Stomach (tissue), 8 donors: ENCODE measurements at regions not wholly inside any gene's neighbourhood (a gene's known extent, or its start where the extent isn't known, plus 50 kb on each side); places are given as distances from the start of the nearest gene placed in this dataset.
A peak's percentile ranks its signal among the peaks of the same experiment; 100 is the strongest.

Experiments used
- DNase-seq, 2 donors: peaks; one replicate each; pipeline versions ENCODE4 v3.0.0 to v3.0.0-alpha.2; 2013 to 2019
- H3K27ac ChIP-seq, 5 donors: fragments of 200-600 bp in 4 of 5; sonication (generic) in 4 of 5; one replicate each; pipeline ENCODE4 v1.5.1; 2013 to 2019; ENCODE audit warnings: mild to moderate bottlenecking in 1 of 5, moderate library complexity in 1 of 5
- H3K27me3 ChIP-seq, 3 donors: fragments of 200-600 bp; sonication (generic); one replicate each; pipeline ENCODE4 v1.5.1; 2017 to 2019; ENCODE audit warnings: mixed run types in 1 of 3
- H3K36me3 ChIP-seq, 4 donors: fragments of 200-600 bp; sonication (generic); 1 replicate in 3 of 4; 2 replicates in 1 of 4; pipeline ENCODE4 v1.5.1; 2016 to 2019
- H3K4me1 ChIP-seq, 4 donors: fragments of 200-600 bp; sonication (generic); one replicate each; pipeline ENCODE4 v1.5.1; 2016 to 2019
- H3K4me3 ChIP-seq, 4 donors: fragments of 200-600 bp; sonication (generic) in 3 of 4; one replicate each; pipeline ENCODE4 v1.5.1; 2016 to 2019; ENCODE audit warnings: mild to moderate bottlenecking in 1 of 4
- H3K9me3 ChIP-seq, 4 donors: fragments of 200-600 bp; sonication (generic); one replicate each; pipeline ENCODE4 v1.5.1; 2016 to 2019
- EP300 ChIP-seq: sonication (generic); formaldehyde crosslinking; IDR thresholded peaks from one replicate; pipeline ENCODE4 v1.6.1; 2017; ENCODE audit warnings: antibody characterized with exemption
- POLR2A ChIP-seq, 4 donors: fragments of 450-650 bp; IDR thresholded peaks; one replicate each; pipeline ENCODE4 v1.6.1; 2016; ENCODE audit warnings: antibody characterized with exemption in 4 of 4, control low read depth in 2 of 4, mild to moderate bottlenecking in 1 of 4, moderate library complexity in 1 of 4
- POLR2AphosphoS5 ChIP-seq, 3 donors: sonication (generic); formaldehyde crosslinking; IDR thresholded peaks; one replicate each; pipeline ENCODE4 v1.6.1; 2016; ENCODE audit warnings: antibody characterized with exemption in 3 of 3
- WGBS, 5 donors: extraction: QIAGEN DNeasy Blood & Tissue Kit in 3 of 5; methylation state at CpG; one replicate each; pipeline versions ENCODE4 v1.1.5 to v1.1.7; 2013 to 2018; 5-methylcytosine and 5-hydroxymethylcytosine counted together
- intact Hi-C: fragments of 100-400 bp; cut with DNase I; formaldehyde crosslinking; loops from one replicate; pipeline ENCODE4 v1.15.1; 2023; ENCODE audit warnings: low total_unique reads
- TF ChIP-seq, protein P1 (sequence below), 7 experiments: fragments of 450-650 bp in 4 of 7; fragments of 200-600 bp in 3 of 7; sonication (generic) in 3 of 7; IDR thresholded peaks; one replicate each; pipeline ENCODE4 v1.5.1; 2016 to 2019; ENCODE audit warnings: antibody characterized with exemption in 7 of 7, control low read depth in 2 of 7, mild to moderate bottlenecking in 1 of 7
- donor health status: healthy with polysubstance abuse.
- donor health status: Bipolar disorder and iron deficiency.
- donor health status: healthy.

DNA sequence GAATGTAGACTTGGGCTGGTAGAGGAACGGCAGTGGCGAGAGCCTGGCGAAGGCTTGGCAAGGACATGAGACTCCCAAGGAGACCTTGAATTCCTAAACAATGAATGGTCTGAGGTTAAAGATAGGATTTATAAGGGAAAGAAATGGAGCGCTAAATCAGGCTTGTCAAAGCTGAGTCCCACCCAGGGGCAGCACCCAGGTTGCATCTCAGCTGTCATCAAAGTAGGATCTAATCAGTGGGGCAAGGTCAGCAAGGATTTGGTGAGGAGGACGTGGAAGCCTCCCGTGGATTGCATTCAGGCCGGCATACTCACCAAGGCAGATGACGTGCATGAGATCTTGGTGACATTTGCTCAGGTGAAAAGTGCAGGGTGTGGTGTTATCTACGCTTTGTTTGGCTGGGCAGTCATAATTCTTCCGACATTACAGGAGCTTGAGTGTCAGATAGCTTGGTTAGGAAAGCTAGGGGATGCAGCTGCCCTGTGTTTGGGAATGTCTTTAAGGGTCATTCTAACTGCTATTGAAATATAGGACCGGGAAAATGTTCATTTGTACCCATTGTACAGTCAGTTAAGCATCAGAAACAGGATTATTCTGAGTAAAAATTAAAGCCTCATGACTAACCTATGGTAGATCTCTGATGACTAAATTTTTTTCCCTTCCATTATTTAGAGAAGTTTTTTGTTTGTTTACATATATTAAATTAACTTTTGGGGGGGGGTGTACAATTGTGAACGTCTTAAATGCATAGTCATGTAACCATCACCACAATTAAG is 99.4 kb upstream of the TSC22D2 start:
- intact Hi-C loops: no loop called here
- H3K36me3 ChIP-seq: no peaks in the 10 kb centered on the region
- no peaks in the 10 kb centered on the region for H3K9me3 ChIP-seq
- no peak overlapping the region for H3K4me3 ChIP-seq
- peaks cover 0 to 9% (median 1%) of the 10 kb centered on the region in 4 donors for H3K4me1 ChIP-seq
- no peaks in the 10 kb centered on the region for H3K27me3 ChIP-seq
- H3K27ac ChIP-seq: peak overlapping the region; percentile 1 to 41 (median 9)
- TF ChIP-seq POLR2A (IDR thresholded peaks at IDR 0.05) (no peak), EP300 (no peak), POLR2AphosphoS5 (IDR thresholded peaks at IDR 0.05) (no peak)
- TF ChIP-seq, protein P1, sequence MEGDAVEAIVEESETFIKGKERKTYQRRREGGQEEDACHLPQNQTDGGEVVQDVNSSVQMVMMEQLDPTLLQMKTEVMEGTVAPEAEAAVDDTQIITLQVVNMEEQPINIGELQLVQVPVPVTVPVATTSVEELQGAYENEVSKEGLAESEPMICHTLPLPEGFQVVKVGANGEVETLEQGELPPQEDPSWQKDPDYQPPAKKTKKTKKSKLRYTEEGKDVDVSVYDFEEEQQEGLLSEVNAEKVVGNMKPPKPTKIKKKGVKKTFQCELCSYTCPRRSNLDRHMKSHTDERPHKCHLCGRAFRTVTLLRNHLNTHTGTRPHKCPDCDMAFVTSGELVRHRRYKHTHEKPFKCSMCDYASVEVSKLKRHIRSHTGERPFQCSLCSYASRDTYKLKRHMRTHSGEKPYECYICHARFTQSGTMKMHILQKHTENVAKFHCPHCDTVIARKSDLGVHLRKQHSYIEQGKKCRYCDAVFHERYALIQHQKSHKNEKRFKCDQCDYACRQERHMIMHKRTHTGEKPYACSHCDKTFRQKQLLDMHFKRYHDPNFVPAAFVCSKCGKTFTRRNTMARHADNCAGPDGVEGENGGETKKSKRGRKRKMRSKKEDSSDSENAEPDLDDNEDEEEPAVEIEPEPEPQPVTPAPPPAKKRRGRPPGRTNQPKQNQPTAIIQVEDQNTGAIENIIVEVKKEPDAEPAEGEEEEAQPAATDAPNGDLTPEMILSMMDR (IDR thresholded peaks at IDR 0.05): no peak
- DNase-seq: peak; percentile 42 to 62
- WGBS, 5 donors: 58 to 74% (median 65%) methylated on average over 12 of the region's 12 CpGs

DNA sequence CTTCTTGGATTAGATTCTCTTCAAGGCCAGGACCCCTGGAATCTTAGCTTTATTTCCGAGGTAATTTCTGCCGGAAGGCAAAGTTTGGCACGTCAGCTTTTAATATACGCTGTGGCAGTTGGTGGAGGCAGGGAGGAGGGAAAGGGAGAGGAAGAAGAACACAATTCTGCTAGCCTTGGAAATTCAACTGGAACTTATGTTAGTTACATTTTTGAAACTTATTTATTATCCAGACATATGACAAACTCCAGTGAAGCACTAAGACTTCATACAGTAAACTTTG is 100.1 kb upstream of the TSC22D2 start:
- no peaks in the 10 kb centered on the region for H3K27me3 ChIP-seq
- TF ChIP-seq, protein P1 (IDR thresholded peaks at IDR 0.05): no peak
- TF ChIP-seq POLR2A (IDR thresholded peaks at IDR 0.05) (no peak), POLR2AphosphoS5 (IDR thresholded peaks at IDR 0.05) (no peak), EP300 (no peak)

DNA sequence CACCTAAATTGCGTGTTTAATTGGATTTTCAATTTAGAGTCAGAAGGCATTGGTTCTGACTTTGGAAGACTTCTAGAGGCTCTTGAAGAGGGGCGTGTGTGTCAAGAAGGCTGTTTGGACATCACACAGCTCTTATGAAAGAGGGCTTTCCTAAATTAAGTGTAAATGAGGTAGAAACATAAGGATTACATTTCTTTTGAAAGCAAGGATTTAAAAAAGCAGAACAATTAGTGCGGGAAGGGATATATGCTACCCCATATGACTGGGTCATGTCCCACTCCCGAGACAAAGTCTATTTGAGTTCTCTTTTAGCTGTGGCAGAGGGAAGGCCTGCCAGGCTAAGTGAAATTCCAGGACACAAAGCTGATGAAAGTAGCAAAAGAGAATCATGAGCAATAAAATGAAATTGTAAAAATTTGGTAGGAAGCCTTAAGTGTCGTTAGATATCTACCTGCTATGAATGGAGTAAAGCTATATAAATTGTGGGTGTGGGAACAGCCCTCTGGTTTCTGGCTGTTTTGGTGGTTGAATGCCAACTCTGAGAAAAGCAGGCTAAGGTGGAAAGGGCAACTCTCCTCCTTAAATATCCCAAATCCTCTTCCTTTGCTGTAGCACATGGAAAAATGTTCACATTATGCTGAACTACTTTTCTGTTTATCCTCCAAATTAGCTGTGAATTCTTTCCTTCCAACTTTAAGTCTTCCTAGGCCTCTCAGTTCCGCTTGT is 100.6 kb upstream of the TSC22D2 start:
- DNase-seq: no peak
- Histone ChIP-seq H3K27me3 (no peaks in the 10 kb centered on the region), H3K27ac (peak overlapping the region in 3 of 5 donors; percentile 1 to 41 (median 2)), H3K9me3 (no peaks in the 10 kb centered on the region), H3K36me3 (no peaks in the 10 kb centered on the region), H3K4me3 (no peak overlapping the region), H3K4me1 (peaks cover 0 to 7% (median 0%) of the 10 kb centered on the region in 4 donors)
- intact Hi-C loops: no loop called here
- TF ChIP-seq, protein P1 (IDR thresholded peaks at IDR 0.05): no peak
- TF ChIP-seq POLR2AphosphoS5 (IDR thresholded peaks at IDR 0.05) (no peak), EP300 (no peak), POLR2A (IDR thresholded peaks at IDR 0.05) (no peak)
- WGBS, 5 donors: 81 to 93% (median 85%) methylated on average over 6 of the region's 6 CpGs

More for the DNA sequence above, 100.1 kb upstream of the TSC22D2 start:
- peak overlapping the region in 4 of 5 donors; percentile 1 to 41 (median 18) for H3K27ac ChIP-seq
- peaks cover 0 to 7% (median 0%) of the 10 kb centered on the region in 4 donors for H3K4me1 ChIP-seq
- peak in 1 of 2 donors; percentile 34 for DNase-seq
- WGBS, 5 donors: 68 to 90% (median 70%) methylated on average over 4 of the region's 4 CpGs
- intact Hi-C loops: no loop called here
- no peaks in the 10 kb centered on the region for H3K9me3 ChIP-seq
- H3K4me3 ChIP-seq: no peak overlapping the region
- no peaks in the 10 kb centered on the region for H3K36me3 ChIP-seq

DNA sequence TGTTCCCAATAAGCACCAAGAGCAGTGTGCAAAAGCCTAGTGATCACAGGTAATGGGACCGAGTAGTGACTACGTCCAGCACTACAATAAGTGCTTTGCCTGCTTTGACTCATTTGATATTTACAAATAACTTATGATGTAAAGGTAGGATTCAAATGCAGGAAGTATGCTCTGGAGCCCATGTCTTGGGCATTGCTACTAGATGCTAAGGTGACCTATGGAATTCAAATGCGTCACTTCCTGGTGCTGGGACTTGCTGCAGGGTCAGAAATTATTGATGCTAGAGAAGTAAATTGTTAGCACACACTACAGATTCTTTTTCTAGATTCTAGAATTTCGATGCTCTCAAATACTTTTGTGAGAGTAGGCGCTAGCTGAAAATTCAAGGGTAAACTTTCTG is 101.2 kb upstream of the TSC22D2 start:
- DNase-seq: no peak
- H3K36me3 ChIP-seq: no peaks in the 10 kb centered on the region
- peaks cover 0 to 7% (median 0%) of the 10 kb centered on the region in 4 donors for H3K4me1 ChIP-seq
- TF ChIP-seq POLR2A (IDR thresholded peaks at IDR 0.05): no peak
- TF ChIP-seq EP300: no peak
- no peak for TF ChIP-seq POLR2AphosphoS5 (IDR thresholded peaks at IDR 0.05)
- TF ChIP-seq, protein P1 (IDR thresholded peaks at IDR 0.05): no peak
- no peaks in the 10 kb centered on the region for H3K27me3 ChIP-seq
- H3K9me3 ChIP-seq: no peaks in the 10 kb centered on the region
- no peak overlapping the region for H3K4me3 ChIP-seq
- WGBS, 5 donors: 71 to 92% (median 82%) methylated on average over 5 of the region's 5 CpGs
- no peak overlapping the region for H3K27ac ChIP-seq
- intact Hi-C loops: no loop called here
